Left lung (tissue), 4 donors: ENCODE measurements at regions not wholly inside any gene's neighbourhood (a gene's known extent, or its start where the extent isn't known, plus 50 kb on each side); places are given as distances from the start of the nearest gene placed in this dataset.

Experiments
- ATAC-seq: fragments of 200-7000 bp; cut with Tn5 transposase; one replicate; pipeline ENCODE4 v1.9.1; 2020; ENCODE audit warnings: moderate library complexity
- DNase-seq, 4 donors: peaks; one replicate each; pipeline ENCODE4 v3.0.0-alpha.2; 2013 to 2020
- H3K27ac ChIP-seq, 2 donors: fragments of 200-600 bp; sonication (generic) in 1 of 2; one replicate each; pipeline versions ENCODE4 v1.5.0 to v1.8.0; 2020 to 2021
- H3K27me3 ChIP-seq, 2 donors: fragments of 200-600 bp; sonication (generic) in 1 of 2; one replicate each; pipeline versions ENCODE4 v1.5.0 to v1.8.0; 2020 to 2021
- H3K36me3 ChIP-seq, 2 donors: fragments of 200-600 bp; sonication (generic) in 1 of 2; one replicate each; pipeline versions ENCODE4 v1.5.0 to v1.8.0; 2020 to 2021
- H3K4me1 ChIP-seq, 2 donors: fragments of 200-600 bp; one replicate each; pipeline ENCODE4 v1.8.0; 2021
- H3K4me3 ChIP-seq, 2 donors: fragments of 200-600 bp; sonication (generic) in 1 of 2; one replicate each; pipeline versions ENCODE4 v1.5.0 to v1.8.0; 2020 to 2021; ENCODE audit warnings: mild to moderate bottlenecking in 1 of 2
- H3K9me3 ChIP-seq, 2 donors: fragments of 200-600 bp; sonication (generic) in 1 of 2; one replicate each; pipeline versions ENCODE4 v1.5.0 to v1.8.0; 2020 to 2021
- CTCF ChIP-seq, 2 donors: fragments of 200-600 bp; sonication (generic) in 1 of 2; IDR thresholded peaks; one replicate each; pipeline versions ENCODE4 v1.5.0 to v1.8.0; 2021; ENCODE audit warnings: antibody characterized with exemption in 2 of 2
- intact Hi-C, 2 donors: fragments of 100-400 bp; cut with DNase I; formaldehyde crosslinking; loops; one replicate each; pipeline versions ENCODE4 v1.11.2 to v1.14.2; 2022
- donor health status: DM: no; HTN: yes; CAD: no.
- donor health status: DM: no; HTN: no; CAD: no.

DNA sequence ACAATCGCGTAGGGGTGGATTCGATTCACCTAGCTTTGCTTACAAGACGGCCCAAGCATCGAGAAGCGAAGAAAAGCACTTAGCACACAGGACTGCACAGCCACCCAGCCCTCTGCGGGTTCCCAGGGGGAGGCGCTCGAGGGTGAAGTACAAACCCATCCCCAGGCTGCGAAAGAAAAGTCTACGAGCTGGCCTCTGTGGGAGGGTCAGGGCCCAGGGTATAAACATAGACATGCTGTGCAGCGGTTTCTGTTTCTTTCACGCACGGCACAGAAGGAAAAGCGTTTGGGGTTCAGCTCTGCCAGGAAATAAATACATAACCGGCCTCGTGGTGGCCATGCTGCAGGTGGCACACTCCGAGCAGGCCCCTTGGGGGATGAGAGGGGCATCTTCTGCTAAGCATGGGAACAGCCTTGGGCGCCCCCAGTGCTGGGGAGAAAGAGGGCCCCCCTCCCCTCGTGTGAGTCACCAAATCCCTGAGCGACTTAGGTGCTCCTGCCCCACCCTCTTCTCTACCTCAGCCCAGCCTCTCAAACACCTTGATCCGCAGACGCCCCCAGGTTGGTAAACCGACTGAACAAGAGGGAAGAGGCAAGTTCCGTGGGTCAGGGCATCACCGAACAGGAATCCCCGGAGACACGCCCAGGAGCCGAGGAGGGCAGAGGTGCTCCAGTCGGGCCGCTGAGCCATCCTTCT lies 91.6 kb upstream of the RIPOR2 start:
- no peak overlapping the region for H3K4me3 ChIP-seq
- ATAC-seq = peak; percentile 80

GRCh38 chr6:25028328-25028727 lies 92.6 kb upstream of the RIPOR2 start:
- Histone ChIP-seq H3K36me3 (no peaks in the 10 kb centered on the region), H3K27me3 (no peaks in the 10 kb centered on the region), H3K4me3 (no peak overlapping the region), H3K27ac (no peak overlapping the region), H3K9me3 (no peaks in the 10 kb centered on the region), H3K4me1 (peaks cover 0 to 22% of the 10 kb centered on the region in 2 donors)
- ATAC-seq = no peak
- no peak for DNase-seq
- intact Hi-C loops = no loop called here
- TF ChIP-seq CTCF (IDR thresholded peaks at IDR 0.05) = no peak

More for the DNA sequence above, 91.6 kb upstream of the RIPOR2 start:
- no peak for TF ChIP-seq CTCF (IDR thresholded peaks at IDR 0.05)
- intact Hi-C loops = no loop called here
- Histone ChIP-seq H3K9me3 (no peaks in the 10 kb centered on the region), H3K27me3 (no peaks in the 10 kb centered on the region), H3K4me1 (peaks cover 0 to 22% of the 10 kb centered on the region in 2 donors), H3K36me3 (no peaks in the 10 kb centered on the region), H3K27ac (peak overlapping the region; percentile 60 to 84)
- peak in 3 of 4 donors; percentile 48 to 71 (median 61) for DNase-seq

DNA sequence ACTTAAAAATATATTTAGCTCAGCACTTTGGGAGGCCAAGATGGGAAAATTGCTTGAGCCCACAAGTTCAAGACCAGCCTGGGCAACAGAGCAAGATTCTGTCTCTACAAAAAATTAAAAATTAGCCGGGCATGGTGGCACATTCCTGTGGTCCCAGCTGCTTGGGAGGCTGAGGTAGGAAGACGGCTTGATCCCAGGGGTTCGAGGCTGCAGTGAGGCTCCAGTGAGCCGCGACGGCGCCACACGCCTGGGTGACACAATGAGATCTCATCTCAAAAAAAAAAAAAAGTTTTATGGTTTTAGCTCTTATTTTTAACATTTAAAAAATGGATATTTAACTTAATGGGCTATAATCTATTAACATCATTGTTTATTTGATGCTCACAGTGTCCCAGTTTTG lies 97.2 kb upstream of the RIPOR2 start:
- Histone ChIP-seq H3K4me3 (no peak overlapping the region), H3K27me3 (no peaks in the 10 kb centered on the region), H3K27ac (no peak overlapping the region), H3K4me1 (peaks cover 0 to 26% of the 10 kb centered on the region in 2 donors), H3K36me3 (no peaks in the 10 kb centered on the region), H3K9me3 (no peaks in the 10 kb centered on the region)
- intact Hi-C loops = no loop called here
- peak in 1 of 4 donors; percentile 52 for DNase-seq
- no peak for ATAC-seq
- no peak for TF ChIP-seq CTCF (IDR thresholded peaks at IDR 0.05)

- intact Hi-C loops = no loop called here
- peak overlapping the region in 1 of 2 donors; percentile 28 for H3K4me3 ChIP-seq
- no peaks in the 10 kb centered on the region for H3K9me3 ChIP-seq
- no peak for TF ChIP-seq CTCF (IDR thresholded peaks at IDR 0.05)
- ATAC-seq (no peak), DNase-seq (no peak)
- peaks cover 0 to 27% of the 10 kb centered on the region in 2 donors for H3K4me1 ChIP-seq
- peak overlapping the region in 1 of 2 donors; percentile 67 for H3K27ac ChIP-seq
- no peaks in the 10 kb centered on the region for H3K27me3 ChIP-seq
- no peaks in the 10 kb centered on the region for H3K36me3 ChIP-seq
Observed at GRCh38 chr6:25034431-25034921, 98.7 kb upstream of the RIPOR2 start.

GRCh38 chr6:25035174-25035511 lies 99.4 kb upstream of the RIPOR2 start:
- peak overlapping the region in 1 of 2 donors; percentile 26 for H3K4me3 ChIP-seq
- no peaks in the 10 kb centered on the region for H3K9me3 ChIP-seq
- peak overlapping the region in 1 of 2 donors; percentile 67 for H3K27ac ChIP-seq
- peak; percentile 25 for ATAC-seq
- peaks cover 0 to 29% of the 10 kb centered on the region in 2 donors for H3K4me1 ChIP-seq
- DNase-seq = no peak
- H3K36me3 ChIP-seq = no peaks in the 10 kb centered on the region
- TF ChIP-seq CTCF (IDR thresholded peaks at IDR 0.05) = no peak
- no peaks in the 10 kb centered on the region for H3K27me3 ChIP-seq
- intact Hi-C loops = no loop called here
